WERI-Rb-1 (cell line): ENCODE measurements at regions not wholly inside any gene's neighbourhood (a gene's known extent, or its start where the extent isn't known, plus 50 kb on each side); places are given as distances from the start of the nearest gene placed in this dataset.

Experiments
- DNase-seq: peaks from one replicate; pipeline ENCODE4 v3.0.0-alpha.2; 2020
- H3K27ac ChIP-seq: fragments of 250-450 bp; sonication (Bioruptor Pico); 2 replicates; pipeline ENCODE4 v1.5.1; 2020; ENCODE audit warnings: mild to moderate bottlenecking, moderate library complexity
- H3K27me3 ChIP-seq: fragments of 250-450 bp; sonication (Bioruptor Pico); 2 replicates; pipeline ENCODE4 v1.5.1; 2021; ENCODE audit warnings: mild to moderate bottlenecking, low read depth, moderate library complexity; ENCODE audit not compliant: insufficient read depth, severe bottlenecking
- H3K36me3 ChIP-seq: fragments of 250-450 bp; sonication (Bioruptor Pico); 2 replicates; pipeline ENCODE4 v1.5.1; 2020; ENCODE audit warnings: mild to moderate bottlenecking, moderate library complexity
- H3K4me3 ChIP-seq: 2 replicates; pipeline ENCODE4 v1.5.1; 2011; ENCODE audit warnings: low read depth, mild to moderate bottlenecking, control low read depth, low read length
- H3K9me3 ChIP-seq: fragments of 250-450 bp; sonication (Bioruptor Pico); 2 replicates; pipeline ENCODE4 v1.5.1; 2021; ENCODE audit warnings: mild to moderate bottlenecking, moderate library complexity; ENCODE audit not compliant: severe bottlenecking
- TF ChIP-seq, protein P1 (sequence below): IDR thresholded peaks from 2 replicates; pipeline ENCODE4 v1.5.1; 2011; ENCODE audit warnings: low read depth, mild to moderate bottlenecking, control low read depth, inconsistent platforms, low read length

DNA sequence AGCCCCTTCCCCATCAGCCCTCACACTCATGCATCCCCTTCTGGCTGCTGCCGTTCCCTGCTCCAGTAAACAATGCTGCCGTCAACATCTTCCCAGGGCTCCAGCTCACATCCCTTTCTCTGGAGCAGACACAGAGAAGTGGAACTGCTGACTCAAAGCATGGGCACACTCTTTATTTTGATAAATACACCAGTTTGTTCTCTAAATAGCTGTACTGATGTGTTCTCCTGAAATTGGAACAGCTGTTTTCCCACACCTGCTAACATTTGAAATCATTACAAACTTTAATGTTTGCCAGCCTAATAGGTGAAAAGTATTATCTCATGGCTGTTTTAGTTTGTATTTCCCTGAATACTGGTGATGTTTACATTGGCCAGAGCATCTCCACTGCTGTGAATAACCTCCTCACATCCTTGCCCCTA is 102.1 kb upstream of the NXT1 start:
- DNase-seq: no peak
- H3K27ac ChIP-seq: no peak overlapping the region
- TF ChIP-seq, protein P1, sequence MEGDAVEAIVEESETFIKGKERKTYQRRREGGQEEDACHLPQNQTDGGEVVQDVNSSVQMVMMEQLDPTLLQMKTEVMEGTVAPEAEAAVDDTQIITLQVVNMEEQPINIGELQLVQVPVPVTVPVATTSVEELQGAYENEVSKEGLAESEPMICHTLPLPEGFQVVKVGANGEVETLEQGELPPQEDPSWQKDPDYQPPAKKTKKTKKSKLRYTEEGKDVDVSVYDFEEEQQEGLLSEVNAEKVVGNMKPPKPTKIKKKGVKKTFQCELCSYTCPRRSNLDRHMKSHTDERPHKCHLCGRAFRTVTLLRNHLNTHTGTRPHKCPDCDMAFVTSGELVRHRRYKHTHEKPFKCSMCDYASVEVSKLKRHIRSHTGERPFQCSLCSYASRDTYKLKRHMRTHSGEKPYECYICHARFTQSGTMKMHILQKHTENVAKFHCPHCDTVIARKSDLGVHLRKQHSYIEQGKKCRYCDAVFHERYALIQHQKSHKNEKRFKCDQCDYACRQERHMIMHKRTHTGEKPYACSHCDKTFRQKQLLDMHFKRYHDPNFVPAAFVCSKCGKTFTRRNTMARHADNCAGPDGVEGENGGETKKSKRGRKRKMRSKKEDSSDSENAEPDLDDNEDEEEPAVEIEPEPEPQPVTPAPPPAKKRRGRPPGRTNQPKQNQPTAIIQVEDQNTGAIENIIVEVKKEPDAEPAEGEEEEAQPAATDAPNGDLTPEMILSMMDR: no peak
- H3K36me3 ChIP-seq: no peaks in the 10 kb centered on the region
- H3K9me3 ChIP-seq: peaks cover 2% of the 10 kb centered on the region
- H3K27me3 ChIP-seq: peaks cover 95% of the 10 kb centered on the region
- H3K4me3 ChIP-seq: no peak overlapping the region

DNA sequence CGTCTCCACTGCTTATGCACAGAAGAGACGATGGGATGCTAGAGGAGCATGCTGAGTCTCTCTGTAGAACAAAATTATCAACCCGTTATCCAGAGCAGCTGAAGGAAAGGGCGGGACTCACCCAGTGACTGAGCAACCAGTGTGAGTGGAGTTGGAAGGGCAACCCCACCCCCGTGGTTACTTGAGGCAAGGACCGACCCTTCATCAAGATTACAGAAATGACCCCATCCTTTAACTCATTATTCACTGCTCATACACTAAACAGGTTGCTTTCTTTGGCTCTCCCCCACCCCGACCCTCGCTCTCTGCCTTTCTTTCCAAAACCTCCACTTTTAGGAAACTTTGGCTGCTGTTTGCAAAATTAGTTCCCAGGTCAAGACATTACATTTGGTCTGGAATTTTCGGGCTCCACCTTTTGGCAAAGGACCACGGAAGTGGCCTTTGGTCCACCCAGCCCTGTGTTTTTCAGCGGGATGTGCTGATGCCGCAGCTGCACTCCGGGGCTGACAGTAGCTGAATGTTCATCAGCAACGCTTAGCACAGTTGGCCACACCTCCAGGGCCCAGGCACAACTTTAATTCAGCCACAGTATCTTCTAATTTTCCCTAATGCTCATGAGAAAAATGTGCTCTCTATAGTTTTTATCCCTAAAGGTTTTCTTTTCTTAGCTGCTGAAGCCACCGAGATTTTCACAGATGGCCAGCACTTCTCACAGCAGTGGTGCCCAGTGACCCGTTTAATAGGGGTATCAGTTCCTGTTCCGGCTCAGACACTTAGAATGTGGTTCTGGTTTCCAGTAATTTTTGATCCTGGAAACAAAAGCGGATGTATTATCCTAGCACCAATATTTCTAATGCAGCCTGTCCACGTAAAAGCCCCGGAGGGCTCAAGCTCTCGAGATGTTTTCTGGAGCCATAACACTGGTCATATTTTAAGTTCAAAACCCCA is 103.6 kb upstream of the NXT1 start:
- Histone ChIP-seq H3K36me3 (no peaks in the 10 kb centered on the region), H3K9me3 (peaks cover 2% of the 10 kb centered on the region), H3K4me3 (no peak overlapping the region), H3K27me3 (peaks cover 91% of the 10 kb centered on the region), H3K27ac (no peak overlapping the region)
- no peak for DNase-seq
- TF ChIP-seq, protein P1: no peak

DNA sequence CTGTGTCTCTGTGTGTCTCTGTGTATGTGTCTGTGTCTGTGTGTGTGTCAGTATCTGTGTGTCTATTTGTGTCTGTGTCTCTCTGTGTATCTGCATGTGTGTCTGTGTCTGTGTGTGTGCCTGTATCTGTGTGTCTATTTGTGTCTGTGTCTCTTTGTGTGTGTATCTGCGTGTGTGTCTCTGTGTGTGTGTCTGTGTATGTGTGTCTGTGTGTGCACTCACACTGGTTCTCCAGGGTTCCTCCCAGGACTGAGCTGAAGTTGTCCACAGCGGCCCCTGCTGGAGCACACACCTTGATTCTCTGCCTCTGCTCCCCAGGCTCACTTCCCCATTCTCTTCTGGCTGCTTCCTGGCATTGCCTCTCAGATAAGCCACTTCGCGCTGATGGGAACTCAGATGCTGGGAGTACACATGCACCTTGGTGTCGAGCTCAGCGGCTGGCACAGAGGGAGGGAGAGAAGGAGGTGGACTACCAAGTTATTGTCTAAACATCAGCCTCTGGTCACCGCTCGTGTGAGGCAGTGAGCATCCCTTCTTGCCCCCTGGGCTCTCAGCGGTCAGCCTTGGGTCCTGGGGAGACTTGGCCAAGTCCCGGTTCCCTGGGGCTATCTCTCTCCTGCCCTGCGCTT is 104.9 kb upstream of the NXT1 start:
- Histone ChIP-seq H3K9me3 (no peaks in the 10 kb centered on the region), H3K36me3 (no peaks in the 10 kb centered on the region), H3K27me3 (peaks cover 91% of the 10 kb centered on the region), H3K27ac (no peak overlapping the region), H3K4me3 (no peak overlapping the region)
- TF ChIP-seq, protein P1: peak; percentile 63
- peak; percentile 11 for DNase-seq

DNA sequence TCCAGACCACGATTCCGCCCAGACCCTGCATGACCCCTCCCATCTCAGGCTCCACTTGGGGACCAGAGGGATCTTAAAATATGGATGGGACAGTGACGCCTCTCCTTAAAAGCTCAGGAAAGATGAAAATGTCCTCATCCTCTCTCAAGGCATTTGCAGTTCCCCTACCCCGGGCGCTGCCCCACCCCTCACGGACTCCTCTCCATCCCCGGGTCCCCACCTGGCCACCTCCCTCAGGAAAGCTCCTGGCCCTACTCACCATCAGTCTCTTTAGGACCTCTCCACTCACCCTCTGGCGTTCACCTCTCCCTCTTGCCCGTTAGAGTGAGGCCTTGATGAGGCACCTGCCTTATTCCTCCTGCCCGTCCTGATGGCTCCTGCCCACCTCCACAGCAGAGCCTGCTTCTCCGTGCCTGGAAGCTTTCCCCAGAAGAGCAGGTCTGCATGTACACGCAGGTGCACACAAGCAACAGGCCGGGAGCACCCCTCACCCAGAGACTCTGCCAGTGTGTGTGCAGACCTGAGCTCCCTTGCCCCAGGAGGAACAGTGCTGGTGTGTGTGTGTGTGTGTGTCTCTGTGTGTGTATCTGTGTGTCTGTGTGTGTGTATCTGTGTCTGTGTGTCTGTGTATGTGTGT is 105.6 kb upstream of the NXT1 start:
- no peaks in the 10 kb centered on the region for H3K36me3 ChIP-seq
- H3K27me3 ChIP-seq: peaks cover 90% of the 10 kb centered on the region
- TF ChIP-seq, protein P1: no peak
- no peak overlapping the region for H3K4me3 ChIP-seq
- H3K9me3 ChIP-seq: no peaks in the 10 kb centered on the region
- no peak overlapping the region for H3K27ac ChIP-seq
- no peak for DNase-seq

DNA sequence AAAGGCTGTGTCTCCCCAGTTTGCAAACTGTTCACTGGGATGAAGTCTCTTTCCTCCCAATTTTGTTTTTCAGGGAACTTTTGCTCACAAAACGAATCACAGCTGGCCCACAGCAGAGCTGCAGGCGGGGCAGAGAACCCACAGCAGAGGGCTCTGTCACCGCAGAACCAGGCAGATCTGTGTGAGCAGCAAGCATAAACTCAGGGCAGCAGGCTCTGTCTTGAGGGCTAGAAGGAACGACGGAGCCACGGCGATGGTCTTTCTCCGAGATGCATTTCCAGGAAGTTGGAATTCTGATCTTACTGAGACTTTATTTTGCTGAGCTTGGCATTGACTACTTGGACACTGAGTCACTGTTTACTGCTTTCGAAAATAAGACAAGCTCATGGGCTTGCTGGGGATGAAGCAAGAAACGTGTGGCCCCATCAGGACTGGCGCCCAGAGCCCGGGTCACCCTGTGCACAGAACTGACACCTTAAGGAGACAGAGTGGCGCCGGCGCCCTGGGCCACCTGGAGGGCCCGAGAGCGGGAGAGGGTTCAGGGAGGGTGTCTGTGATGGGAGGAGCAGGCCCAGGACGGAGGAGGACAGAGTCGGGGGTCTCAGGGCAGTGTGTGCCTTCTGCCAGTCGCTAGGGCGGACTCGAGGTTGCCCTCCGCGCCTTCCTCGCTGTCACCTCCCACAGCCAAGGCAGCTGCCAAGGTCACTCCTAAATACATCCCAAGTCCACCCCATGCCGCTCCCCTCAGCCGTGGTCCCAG is 106.3 kb upstream of the NXT1 start:
- Histone ChIP-seq H3K4me3 (no peak overlapping the region), H3K27ac (no peak overlapping the region), H3K36me3 (no peaks in the 10 kb centered on the region), H3K9me3 (no peaks in the 10 kb centered on the region), H3K27me3 (peaks cover 84% of the 10 kb centered on the region)
- no peak for DNase-seq
- TF ChIP-seq, protein P1: no peak
